Suppressor macrophage treated with lipopolysaccharide for 4 hours (primary cell): ENCODE measurements at regions not wholly inside any gene's neighbourhood (a gene's known extent, or its start where the extent isn't known, plus 50 kb on each side); places are given as distances from the start of the nearest gene placed in this dataset.
A peak's percentile ranks its signal among the peaks of the same experiment; 100 is the strongest.

Source experiments
- DNase-seq: peaks from one replicate; pipeline ENCODE4 v3.0.0-alpha.2; 2020

DNA sequence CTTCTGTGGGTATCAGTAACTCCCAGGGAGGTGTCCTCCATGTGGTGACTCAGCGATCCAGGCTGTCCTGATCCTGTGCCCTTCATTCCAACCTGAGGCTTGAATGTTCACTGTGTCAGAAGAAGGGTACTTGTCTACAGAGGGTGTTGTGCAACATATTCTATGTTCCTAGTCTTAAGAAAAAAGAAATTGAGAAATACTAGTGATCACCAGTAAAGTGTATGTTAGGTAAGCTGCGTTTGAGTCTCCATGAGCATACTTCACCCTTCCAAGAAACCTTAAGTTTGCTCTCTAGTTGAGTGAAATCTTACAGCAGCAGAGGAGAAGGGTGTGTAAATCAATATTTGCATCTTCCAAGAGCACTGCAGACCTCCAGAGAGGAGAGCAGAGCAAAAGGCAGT, 122.2 kb upstream of the SLC24A5 start:
- no peak for DNase-seq

DNA sequence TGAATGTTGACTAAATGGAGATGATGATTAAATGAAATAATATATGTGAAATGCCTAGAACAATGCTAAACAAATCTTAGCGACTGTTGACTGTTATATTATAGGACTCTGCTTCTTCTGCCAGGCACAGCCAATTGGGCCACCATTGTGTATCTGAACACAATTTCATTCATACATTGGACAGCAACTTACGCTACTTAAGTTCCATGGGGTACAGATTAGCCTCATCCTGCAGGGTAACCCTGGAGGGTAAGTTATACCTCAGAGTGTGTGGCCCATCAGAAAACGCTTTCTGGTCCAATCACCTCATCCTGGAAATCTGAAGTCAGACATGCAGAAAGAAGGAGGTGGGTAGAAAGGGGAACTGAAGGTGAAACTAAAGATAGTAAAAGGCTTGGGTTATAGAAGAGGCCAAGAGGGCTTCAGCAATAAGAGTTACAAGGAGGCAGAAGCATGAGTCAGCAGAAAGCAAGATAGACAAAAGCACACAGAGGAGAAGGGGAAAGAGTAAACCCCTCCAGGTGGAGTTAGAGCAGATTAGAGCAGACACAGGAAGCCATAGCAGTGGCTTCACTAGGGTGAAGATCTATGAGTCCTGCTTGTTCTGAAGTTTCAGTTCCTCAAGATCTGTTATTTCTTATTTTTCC, 119.3 kb upstream of the SLC24A5 start:
- DNase-seq, result peak; percentile 64

DNA sequence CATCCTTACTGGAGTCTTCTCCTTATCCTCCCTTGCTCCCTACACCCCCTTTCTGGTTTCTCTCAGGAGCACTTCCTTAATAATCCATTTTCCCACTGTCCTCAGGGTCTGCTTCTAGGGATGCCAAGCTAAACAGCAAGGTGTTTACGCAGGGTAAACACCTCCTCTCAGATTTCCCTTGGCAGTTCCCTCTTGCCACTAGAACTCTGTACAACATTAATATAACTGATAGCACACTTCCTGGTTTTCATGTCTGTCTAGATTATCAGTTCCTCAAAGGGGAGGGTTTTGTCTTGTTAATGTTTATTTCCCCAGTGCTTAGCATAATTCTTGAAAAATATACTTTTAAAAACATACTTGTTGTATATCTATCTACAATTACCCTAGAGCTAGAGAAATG, 118.0 kb upstream of the SLC24A5 start:
- DNase-seq, result no peak

DNA sequence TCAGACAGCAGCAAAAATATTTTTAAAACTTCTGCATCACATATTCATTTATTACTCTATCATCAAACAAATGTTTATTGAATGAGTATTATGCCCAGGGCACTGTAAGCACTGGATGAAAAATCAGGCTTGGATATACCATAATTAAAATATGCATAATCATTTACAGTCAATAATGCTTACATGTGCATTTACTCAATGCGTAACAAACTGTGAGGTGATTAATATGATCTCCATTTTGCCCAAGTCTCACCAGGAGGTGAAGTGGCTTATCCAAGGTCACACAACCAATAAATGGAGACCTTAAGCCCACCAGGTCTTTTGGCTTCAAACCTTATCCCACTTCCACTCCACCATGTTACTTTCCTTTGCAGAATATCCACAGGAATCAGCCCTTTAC, 117.3 kb upstream of the SLC24A5 start:
- no peak for DNase-seq

DNA sequence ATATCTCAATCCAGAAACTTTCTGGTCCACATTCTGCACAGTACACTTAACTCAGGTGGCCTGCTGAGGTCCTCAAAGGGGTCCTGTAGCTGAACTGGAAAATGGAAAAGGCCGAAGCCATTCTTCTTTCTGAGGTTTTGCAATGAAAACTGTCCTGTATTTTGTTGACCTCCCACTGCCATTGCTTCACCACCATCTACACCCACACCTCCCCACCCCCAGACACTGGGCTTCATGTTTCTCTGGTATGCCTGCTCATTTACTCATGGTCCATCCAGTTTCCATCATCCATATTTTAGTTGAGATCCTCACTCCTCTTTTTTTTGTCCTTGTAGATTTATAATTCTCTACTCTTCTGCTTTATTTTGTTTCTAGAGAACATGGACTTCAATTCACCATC, 115.7 kb upstream of the SLC24A5 start:
- no peak for DNase-seq

DNA sequence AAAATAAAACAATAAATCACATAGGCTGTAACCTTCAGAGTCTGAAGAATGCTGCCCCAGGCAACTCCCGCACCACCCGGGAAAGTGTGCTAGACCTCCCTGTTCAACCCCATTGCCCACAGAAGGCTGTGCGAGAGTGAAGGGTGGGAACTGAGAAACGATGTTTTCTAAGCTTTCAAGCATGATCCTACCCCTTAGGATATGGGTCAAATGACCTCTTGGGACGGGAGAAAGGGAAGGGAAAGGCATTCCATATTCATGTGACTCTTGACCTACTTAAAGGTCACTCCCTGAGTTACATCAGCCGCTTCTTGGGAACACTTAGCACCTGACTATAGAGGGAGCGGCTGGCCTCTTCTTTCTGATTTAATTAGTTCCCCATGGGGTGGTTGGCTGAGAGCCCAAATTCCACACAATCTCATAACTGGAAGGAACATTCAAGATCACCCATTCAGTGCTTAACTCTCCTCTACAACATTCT, 114.7 kb upstream of the SLC24A5 start:
- DNase-seq, result no peak

DNA sequence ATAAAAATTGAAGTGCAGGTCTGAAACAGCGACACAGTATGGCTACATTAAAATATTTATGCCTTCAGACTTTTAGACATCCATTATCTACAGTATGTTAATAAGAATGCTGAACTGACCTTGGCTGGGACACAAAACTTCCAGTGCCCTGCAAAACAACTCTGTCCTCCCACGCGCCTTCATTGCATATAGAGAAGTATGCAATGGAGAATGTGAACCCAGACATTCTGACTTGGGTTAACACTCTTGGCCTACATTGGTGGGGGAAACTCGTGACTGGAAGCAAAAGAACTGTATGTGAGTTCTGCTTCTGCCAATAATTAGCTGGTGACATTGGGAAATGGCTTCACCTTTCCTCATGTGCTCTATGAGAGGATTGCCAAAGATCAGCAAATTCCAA, 110.5 kb upstream of the SLC24A5 start:
- no peak for DNase-seq

DNA sequence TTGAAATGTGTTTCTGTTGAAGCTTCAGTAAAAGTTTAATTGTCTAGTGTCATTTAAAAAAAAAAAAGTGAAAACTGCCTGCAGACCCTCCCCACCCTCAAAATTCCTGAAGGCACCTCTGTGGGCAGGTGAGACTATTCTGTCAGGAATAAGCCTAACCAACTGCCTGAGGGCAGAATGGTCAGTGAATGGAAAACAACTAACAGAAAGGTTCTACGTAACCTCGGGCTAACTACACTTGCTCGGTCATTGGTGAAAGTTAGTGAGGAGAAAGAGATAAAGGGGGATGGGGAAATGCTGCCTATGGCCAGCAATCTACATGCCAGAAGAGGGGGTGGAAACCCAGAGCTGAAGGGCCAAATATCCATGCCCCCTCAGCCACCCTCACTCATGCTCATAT, 108.6 kb upstream of the SLC24A5 start:
- DNase-seq, result no peak

DNA sequence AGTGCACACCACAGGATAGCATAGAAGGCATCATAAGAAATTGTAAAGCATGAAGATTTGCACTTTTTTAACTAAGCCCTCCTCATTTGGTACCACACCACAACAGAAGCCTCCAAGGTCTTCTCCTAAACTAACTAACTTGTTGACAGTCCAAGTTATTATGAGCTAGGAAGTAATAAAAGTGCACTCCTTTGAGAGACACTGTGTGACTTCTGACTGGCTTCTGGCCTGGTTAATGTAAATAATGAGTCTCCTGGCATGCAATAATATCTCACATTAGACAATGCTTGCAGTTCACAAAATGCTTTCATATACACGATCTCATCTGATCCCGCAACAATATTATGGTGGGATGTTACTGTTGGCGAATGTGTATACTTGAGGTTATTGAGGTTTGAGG, 103.9 kb upstream of the SLC24A5 start:
- DNase-seq, result no peak

DNA sequence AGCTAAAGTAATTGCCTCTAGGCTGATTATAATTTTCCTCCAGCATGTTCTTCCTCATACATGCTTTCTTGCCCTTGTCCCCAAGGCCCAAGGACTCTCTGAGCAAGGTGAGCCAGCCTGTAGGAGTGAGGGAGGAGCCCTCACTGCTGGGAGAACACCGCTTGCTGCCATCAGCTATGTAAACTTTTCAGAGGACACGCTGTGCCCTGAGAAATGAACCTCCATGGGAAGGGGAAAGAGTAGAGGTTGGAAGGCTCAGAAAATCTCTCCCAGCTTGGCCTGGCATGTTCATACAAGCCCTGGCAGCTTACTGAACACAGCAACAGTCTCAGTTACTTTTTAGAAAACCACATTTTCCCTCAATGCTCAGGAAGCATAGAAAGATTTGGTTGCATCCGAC, 103.0 kb upstream of the SLC24A5 start:
- DNase-seq, result no peak

DNA sequence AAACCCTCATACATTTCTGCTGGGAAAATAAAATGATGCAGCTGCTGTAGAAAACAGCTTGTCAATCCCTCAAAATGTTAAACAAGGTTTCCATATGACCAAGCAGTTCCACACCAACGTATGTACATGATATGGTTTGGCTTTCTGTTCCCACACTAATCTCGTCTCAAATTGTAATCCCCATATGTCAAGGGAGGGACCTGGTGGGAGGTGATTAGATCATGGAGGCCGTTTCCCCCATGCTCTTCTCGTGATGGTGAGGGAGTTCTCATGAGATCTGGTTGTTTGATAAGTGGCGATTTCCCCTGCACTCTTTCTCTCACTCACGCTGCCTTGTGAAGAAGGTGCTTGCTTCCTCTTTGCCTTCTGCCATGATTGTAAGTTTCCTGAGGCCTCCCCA, 100.6 kb upstream of the SLC24A5 start:
- no peak for DNase-seq

DNA sequence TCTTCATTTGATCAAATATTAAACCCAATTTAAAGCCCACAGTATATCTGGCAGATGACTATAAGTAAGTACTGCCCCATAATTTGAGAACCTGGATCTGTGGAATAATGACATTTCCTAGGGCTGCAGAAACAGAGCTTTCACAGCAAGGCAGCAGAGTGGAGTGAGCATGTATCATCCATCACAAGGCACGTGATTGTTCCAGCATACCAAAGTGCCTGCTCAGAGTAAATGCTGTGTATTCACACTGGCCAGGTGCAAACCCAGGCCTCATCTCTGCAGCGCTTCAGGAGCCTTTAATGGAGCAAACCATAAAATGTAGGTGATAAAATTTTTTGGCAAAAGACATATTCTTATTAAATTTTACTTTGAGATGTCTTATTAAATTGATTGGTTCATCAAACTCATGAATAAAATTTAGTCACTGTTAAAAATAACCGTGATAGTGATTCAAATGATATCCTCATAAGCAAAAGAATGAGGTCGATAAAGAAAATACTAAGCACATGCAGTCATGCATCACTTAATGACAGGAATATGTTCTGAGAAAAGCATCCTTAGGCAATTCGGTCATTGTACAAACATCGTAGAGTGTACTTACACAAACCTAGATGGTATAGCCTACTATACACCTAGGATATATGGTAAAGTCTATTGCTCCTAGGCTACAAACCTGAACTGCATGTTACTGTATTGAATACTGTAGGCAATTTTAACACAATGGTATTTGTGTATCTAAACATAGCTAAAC, 99.3 kb upstream of the SLC24A5 start:
- no peak for DNase-seq

DNA sequence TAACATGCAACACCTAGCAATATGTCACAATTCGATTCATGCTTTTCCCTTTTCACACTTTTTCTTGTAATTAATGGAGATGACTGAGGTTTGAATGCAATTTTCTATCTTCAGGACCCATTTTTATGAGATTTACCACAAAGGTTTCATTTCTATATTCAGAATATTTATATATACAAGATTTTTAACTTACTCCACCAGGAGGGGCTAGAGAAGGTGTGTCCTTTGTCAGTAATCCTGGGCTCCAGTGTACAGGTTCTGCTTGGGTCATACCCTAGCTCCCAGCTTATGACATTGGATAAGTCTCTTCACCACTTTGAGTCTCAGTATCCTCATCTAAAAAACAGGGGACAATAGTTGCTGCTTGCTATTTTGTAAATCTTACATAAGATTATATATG, 95.7 kb upstream of the SLC24A5 start:
- DNase-seq, result no peak

DNA sequence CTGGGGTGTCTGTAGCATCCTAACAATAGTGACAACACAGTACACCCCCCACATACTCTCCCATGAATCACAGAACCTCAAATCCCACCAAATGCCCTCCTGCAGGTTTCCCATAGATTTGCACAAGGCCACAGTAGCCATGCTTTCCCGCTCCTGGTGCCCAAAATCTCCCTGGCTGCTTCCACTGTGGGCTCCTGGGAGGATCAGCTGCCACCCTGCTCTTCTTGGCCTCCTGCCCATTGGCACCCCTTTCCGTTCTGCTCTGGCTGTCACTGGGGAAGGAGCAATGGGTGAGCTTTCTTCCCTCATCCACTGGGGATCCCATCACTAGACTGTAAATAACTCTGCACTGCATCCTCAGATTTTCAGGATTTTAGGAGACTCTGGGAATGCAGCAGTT, 92.1 kb upstream of the SLC24A5 start:
- DNase-seq, result no peak

DNA sequence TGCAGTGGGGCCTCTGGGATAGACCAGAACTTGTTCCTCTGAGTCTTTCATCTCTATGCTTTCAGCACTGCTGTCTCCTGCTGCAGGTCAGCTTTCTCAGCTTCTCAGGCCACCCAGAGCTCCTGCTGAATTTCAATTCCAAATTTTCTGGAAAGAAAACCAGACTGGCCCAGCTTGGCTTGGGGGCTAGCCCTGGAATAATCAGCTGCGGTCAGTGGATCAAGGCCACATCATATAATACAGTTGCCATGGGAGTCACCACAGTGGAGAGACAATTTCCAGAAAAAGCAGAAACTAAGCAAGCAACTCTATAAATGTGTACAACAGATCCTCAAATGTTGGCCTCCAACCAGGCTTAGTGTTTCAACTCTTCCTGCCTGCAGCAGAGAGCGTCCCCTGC, 91.1 kb upstream of the SLC24A5 start:
- DNase-seq, result no peak

DNA sequence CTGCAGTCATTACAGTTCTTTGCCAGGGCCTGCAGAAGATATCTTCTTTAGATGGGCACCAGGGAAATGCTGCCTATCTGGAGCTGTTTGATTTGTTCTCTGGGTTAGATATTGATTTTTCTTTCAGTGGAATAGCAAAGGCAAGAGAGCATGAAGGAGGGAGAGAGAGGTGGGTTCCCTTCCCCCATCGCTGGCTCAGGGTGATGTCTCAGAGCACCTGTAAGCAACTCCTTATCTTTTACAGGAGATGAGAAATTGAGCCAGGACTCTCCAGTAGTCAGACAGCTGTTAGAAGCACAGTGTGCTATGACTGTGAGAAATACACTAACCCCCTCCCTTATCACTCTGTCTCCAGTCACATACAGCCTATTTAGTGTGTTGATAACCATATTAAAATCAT, 89.3 kb upstream of the SLC24A5 start:
- DNase-seq, result no peak

DNA sequence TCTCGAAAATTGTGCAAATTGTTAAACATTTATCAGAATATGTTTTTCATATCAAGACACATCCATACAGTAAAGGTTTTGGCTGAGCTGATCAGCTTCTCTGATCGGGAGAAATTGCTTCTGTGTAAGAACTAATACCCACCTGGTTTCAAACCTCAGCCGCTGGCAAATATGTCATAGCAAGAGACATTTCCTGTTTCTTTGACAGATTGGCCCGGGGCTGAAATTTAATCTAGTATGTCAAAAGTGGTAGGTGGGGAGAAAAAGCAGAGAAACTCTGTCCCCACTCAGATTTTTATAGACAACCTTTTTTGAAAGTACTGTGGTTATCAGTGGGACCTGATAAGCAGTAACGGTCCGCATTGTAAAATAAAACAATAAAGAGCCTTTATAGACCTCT, 88.8 kb upstream of the SLC24A5 start:
- DNase-seq, result no peak

DNA sequence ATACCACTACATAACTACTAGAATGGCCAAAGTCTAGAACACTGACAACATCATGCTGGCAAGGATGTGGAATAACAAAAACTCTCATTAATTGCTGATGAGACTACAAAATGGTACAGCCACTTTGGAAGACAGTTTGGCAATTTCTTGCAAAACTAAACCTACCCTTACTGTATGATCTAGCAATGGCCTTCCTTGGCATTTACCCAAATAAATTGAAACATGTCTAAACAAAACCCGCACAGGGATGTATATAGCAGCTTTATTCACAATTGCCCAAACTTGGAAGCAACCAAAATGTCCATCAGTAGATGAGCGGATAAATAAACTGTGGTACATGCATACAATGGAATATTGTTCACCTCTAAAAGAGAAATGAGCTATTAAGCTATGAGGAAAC, 87.9 kb upstream of the SLC24A5 start:
- no peak for DNase-seq

DNA sequence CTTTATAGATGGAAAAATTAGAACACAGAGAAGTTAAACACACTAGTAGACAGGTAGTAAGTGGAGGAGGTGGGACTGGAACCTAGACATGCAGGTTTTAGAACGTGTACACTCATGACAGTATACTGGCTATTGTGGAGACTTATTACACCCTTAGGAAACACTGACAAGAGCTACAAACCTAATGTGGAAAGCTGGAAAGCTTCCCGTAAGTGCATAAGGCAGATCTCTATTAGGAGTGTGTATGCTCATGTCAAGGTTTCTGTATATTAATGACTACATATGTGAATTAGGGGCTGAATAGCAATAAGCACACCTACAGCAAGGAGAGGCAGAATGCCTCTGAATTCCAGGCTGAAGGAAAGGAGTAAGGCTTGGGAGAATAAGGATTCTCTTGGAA, 82.6 kb upstream of the SLC24A5 start:
- DNase-seq, result no peak

DNA sequence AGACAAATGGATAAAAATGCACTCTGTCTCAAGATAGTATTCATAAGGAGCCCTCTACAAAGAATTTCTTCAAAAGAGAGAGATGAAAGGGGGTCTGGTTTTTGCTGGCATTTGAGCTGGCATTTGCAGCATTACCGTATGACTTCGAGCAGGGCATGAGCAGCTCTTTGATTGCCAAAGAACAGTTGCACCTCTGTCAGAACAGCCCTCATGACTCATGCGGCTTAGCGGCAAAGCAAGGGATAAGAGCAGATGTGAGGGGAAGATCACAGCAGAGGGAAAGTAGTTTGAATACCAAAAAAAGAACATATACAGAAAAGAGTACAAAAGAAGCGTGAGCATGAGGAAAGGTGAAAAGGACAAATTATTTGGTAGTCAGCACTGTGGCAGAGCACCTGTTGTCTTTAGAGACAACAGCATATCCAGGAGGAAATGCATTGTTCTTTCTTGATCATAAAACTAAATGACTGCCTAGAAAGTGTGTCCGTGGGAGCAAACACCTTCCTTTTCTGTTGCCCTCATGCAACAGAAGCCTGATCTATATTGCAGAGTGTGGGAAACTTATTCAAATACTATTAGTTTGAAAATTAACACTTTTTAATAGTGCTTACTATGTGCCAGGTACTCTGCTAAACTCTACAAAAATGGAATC, 80.5 kb upstream of the SLC24A5 start:
- no peak for DNase-seq

DNA sequence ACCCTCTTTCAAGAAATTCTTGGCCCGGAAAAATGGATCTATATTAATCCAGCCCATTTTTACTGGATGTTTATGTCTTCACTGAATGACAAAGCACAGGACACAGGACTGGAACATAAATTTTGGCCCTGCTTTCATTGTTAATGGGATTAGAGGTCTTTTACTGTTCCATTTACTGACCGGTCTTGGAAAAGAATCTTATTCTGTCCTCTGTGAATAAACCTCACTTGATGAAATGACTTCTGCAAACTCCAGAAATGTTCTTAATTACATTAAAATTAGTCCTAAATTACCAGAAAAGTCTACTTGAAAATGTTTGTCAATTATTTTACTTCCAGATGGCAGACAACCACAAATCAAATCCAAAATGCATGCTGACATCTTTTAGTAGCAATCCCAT, 79.3 kb upstream of the SLC24A5 start:
- no peak for DNase-seq

DNA sequence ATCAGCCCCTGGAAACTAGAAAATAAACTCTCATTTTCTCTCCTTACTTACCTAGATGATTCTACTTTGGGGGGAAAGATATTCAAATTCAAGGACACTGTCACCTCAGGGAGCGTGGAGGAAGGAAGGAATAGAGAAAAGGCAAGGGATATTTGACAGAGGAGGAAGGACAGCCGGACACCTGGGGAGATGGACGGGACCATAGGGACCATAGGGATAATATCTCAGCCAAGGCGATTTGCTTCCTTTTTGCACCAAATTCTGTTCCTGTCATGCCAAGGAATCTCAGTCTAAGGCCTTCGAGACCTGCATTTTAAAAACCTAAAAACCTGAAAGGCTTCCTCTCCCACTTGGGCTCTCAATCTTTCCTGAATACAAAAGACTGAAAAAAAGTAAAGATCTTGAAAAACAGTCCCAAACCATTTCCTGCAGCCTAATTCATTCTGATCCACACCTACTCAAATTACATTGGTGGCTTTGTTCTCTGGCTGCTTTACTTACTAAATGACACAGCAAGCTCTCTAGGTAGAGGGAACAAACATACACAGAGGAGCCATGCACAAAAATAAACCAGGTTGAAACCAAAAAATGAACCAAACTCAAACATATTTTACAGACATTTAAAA, 73.9 kb upstream of the SLC24A5 start:
- no peak for DNase-seq

DNA sequence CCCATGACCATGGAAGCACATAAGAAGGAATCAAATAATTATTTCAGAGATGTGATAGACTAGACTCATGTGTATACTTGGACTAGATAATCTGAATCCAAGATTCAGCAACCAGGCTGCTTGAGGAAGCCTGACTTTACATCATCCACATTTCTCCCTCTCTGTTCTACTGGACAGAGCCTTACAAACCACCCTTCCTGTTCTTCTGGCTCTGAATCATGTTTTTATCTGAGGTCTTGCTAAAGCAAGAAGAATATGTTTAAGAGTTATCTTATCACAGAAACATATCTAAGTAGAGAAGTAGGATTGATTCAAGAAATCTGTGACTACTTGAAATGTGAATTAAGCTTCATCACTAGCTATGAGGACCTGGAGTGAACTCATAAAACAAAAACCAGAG, 71.1 kb upstream of the SLC24A5 start:
- no peak for DNase-seq

DNA sequence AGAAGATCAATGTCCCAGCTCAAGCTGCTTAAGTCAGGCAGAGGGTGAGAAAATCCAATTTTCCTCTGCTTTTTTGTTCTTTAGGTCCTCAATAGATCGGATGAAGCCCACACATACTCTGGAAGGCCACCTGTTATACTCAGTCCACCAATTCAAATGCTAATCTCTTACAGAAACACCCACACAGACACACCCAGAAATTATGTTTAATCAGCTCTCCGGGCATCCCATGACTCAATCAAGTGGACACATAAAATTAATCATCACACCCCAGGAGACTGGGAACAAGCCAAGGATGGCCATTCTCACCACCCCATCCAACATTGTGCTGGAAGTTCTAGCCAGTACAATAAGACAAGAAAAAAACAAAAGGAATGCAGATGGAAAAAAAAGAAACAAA, 67.8 kb upstream of the SLC24A5 start:
- no peak for DNase-seq
